GM18498 (cell line): ENCODE measurements at regions not wholly inside any gene's neighbourhood (a gene's known extent, or its start where the extent isn't known, plus 50 kb on each side); places are given as distances from the start of the nearest gene placed in this dataset.
"Not testable (repeated sequence)": the region's sequence is repeated elsewhere in the genome, so short reads cannot be mapped to it uniquely, and the experiment has no call there.

Experiments used
- ATAC-seq: cut with Tn5 transposase; IDR thresholded peaks from one replicate; pipeline ENCODE4 v1.9.1; 2021; ENCODE audit warnings: mild to moderate bottlenecking, moderate library complexity; ENCODE audit not compliant: unreplicated experiment

GRCh38 chr2:2734308-2734707 is 403.2 kb upstream of the MYT1L start:
- no peak for ATAC-seq

GRCh38 chr2:2733818-2734217 is 402.7 kb upstream of the MYT1L start:
- no peak for ATAC-seq

GRCh38 chr2:2732331-2733119 is 401.4 kb upstream of the MYT1L start:
- ATAC-seq: no peak

GRCh38 chr2:2731816-2732284 is 400.8 kb upstream of the MYT1L start:
- no peak for ATAC-seq

GRCh38 chr2:2731101-2731815 is 400.2 kb upstream of the MYT1L start:
- ATAC-seq: no peak

GRCh38 chr2:2730301-2730833 is 399.3 kb upstream of the MYT1L start:
- no peak for ATAC-seq

- no peak for ATAC-seq
Measured at GRCh38 chr2:2729246-2729645, 398.2 kb upstream of the MYT1L start.

GRCh38 chr2:2728635-2729034 is 397.6 kb upstream of the MYT1L start:
- ATAC-seq: no peak

GRCh38 chr2:2727876-2728511 is 396.9 kb upstream of the MYT1L start:
- ATAC-seq: no peak

GRCh38 chr2:2726163-2726562 is 395.1 kb upstream of the MYT1L start:
- ATAC-seq: no peak

GRCh38 chr2:2723064-2723463 is 392.0 kb upstream of the MYT1L start:
- no peak for ATAC-seq

- no peak for ATAC-seq
Measured at GRCh38 chr2:2721296-2721835, 390.3 kb upstream of the MYT1L start.

- not testable (repeated sequence) for ATAC-seq
Measured at GRCh38 chr2:2720806-2721205, 389.7 kb upstream of the MYT1L start.

- no peak for ATAC-seq
Measured at GRCh38 chr2:2720351-2720750, 389.3 kb upstream of the MYT1L start.

- no peak for ATAC-seq
Measured at GRCh38 chr2:2719781-2720180, 388.7 kb upstream of the MYT1L start.

GRCh38 chr2:2719015-2719414 is 387.9 kb upstream of the MYT1L start:
- no peak for ATAC-seq

- no peak for ATAC-seq
Measured at GRCh38 chr2:2717406-2717805, 386.3 kb upstream of the MYT1L start.

GRCh38 chr2:2716771-2717170 is 385.7 kb upstream of the MYT1L start:
- no peak for ATAC-seq

GRCh38 chr2:2715036-2715818 is 384.2 kb upstream of the MYT1L start:
- ATAC-seq: no peak

- ATAC-seq: no peak
Measured at GRCh38 chr2:2714408-2714807, 383.3 kb upstream of the MYT1L start.

- no peak for ATAC-seq
Measured at GRCh38 chr2:2709431-2709770, 378.3 kb upstream of the MYT1L start.
